NCI-H2107 treated with DMSO at 0.1 percent for 48 hours (cell line): ENCODE measurements at regions not wholly inside any gene's neighbourhood (a gene's known extent, or its start where the extent isn't known, plus 50 kb on each side); places are given as distances from the start of the nearest gene placed in this dataset.
"Not testable (repeated sequence)": the region's sequence is repeated elsewhere in the genome, so short reads cannot be mapped to it uniquely, and the experiment has no call there.

Experiments
- DNase-seq: peaks from one replicate; lab custom pipeline; 2025; ENCODE audit not compliant: unreplicated experiment; lab: John Stamatoyannopoulos, UW

DNA sequence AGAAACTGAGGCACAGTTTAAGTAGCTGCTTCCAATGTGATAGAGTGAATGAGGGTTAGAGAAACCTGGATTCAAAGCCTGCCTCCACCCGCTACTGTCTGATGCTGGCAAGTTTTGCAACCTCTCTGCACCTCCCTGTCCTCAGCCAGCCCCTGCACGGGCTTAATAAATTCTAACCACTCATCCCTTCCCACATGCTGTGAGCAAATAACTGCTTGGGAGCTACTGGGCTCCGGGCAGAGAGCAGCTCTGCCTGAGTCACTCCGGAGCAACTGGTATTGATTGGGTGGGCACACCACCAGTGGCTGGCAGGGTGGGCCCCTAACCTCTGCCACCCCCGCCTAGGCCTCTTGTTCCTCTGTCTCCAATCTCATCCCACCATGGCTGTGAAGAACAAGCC lies 104.3 kb upstream of the SYT13 start:
- DNase-seq, result no peak

DNA sequence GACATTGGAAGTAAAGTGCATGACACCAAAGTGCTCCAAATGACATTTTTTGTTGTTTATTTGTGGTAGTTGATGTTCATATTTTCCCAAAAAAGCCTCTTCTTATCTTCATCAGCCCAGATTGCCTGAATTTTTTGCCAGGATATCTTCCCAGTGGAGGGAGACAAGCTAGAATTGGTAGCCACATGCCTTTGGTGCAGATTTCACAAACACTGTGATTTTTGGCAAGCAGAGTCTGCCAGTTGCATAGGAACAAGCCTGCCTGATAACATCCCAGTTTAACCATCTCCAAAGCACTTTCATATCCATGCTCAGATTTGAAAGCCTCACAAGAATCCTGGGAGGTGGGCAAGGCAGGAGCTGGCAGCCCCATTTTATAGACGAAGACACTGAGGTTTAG lies 102.3 kb upstream of the SYT13 start:
- no peak for DNase-seq

DNA sequence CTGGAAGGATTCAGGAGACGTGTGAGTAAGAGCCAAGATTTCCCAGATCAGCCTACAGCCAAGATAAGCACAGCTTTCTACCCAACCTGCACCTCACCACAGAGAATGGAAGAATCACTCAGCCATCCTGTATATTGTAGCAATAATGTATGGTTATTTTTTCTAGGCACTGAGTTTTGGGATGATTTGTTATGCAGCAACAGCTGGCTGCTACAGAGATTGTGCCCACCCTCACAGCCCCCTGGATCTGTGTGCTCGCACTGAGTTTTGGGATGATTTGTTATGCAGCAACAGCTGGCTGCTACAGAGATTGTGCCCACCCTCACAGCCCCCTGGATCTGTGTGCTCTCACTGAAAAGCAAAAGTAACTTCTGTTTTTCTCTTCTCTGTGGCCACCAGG lies 101.7 kb upstream of the SYT13 start:
- DNase-seq, result not testable (repeated sequence)

DNA sequence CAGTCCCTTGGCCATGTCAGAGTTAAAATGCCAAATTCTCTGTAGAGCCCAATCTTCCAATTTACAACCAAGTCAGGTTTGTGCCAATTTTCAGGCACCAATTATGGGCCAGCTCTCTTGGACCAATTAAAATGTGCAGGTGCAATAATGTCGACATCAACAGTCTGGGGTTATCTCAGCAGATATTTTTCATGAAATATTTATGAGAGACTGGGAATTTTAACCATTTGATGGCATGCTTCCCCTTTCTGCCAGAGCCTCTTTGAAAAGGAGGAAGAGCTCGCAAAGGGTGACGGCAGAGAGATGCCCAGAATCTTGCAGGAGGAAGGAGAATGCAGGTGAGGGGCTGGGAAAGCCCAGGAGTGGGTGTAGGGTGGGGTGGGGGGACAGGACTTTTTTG lies 100.8 kb upstream of the SYT13 start:
- DNase-seq, result no peak

DNA sequence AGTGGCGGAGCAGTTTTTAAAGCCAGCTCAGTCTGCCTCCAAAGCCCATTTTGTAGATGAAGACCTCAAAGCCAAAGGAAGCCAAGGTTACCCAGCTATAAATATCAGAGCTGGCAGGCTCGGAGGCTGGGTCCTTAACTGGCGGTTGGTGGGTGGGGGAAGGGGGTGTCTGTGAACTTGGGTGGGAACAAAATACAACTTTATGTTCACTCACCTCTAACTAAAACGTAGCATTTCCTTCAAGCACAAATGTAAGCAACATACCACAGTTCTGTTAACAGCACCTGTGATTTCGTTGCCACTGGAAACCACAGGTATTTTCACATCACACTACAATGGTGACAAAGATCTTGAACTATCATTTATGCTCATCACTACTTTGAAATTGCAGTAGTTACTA lies 99.7 kb upstream of the SYT13 start:
- DNase-seq, result no peak

DNA sequence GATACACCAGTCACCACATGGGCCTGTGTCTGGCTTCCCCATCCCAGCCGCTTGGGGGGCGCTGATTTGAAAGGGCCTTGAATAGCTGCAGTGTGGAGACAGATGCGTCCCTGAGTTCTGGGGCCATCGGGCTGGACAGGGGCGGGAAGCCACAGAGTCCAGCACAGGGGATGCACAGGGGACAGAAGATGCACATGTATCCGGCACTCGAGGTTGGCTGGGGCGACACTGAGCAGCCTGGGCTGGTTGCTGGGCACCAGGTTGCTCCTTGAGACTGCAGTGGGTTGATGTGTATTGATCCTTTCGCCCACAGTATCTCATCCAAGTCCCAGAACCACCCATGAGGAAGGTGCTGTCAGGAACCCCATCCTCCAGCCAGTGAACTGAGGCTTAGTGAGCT lies 99.3 kb upstream of the SYT13 start:
- no peak for DNase-seq

DNA sequence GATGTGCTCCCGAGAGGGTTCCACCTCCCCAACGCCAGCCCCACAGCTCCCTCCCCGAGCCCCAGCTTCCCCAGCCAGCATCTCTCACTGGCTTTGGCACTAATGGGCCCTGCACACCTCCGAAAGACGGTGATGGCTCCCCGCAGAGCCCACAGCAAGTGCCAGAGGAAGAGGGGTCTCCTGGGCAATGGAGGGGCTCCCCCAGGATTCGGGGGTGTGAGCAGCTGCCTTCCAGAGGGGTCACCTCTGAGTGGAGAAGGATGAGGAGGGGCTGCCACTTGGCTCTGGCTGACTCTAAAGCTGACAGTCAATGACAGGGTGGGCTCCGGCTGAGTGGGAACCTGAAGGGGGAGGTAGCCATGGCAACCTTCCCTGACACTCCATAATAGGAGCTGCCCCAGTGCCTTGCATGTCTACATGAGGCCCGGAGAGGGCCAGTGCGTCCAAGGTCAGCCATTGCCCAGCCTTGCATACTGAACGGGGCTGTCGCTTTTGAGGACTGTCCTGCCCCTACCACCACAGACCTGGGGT lies 98.6 kb upstream of the SYT13 start:
- no peak for DNase-seq

DNA sequence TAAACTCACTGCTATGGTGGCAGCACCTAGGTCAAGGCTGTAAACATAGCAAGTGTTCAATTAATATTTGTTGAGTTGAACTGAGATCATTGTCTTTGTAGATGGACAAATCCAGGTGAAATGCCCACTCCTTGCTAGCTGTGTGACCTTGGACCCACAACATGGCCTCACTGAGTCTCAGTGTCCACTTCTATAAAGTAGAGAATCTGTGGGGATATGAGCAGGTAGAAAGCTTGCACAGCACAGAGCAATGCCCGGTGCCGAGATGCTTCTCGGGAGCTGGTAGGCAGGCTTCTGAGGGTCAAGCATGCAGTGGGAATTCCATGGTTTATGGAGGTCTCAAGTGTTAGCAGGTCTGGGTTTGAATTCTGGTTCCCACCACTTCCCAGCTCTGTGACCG lies 97.9 kb upstream of the SYT13 start:
- no peak for DNase-seq

DNA sequence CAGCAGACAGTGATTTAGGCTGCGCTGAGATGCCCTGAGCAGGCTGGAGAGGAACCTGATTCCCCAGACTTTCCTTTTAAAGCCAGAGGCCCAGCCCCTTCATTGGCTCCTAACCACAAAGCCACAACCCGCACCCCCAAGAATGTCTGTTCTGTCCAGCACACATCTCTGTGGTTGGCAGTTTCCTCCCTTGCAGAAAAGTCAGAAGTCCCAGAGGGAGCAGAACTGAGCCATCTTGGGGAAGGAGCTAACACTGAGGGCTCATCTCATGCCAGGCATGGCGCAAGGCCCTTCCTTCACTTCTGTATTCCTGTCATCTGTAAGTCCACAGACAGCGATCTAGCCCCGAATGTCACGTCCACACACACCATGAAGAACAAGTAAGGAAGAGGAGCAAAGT lies 97.1 kb upstream of the SYT13 start:
- no peak for DNase-seq

DNA sequence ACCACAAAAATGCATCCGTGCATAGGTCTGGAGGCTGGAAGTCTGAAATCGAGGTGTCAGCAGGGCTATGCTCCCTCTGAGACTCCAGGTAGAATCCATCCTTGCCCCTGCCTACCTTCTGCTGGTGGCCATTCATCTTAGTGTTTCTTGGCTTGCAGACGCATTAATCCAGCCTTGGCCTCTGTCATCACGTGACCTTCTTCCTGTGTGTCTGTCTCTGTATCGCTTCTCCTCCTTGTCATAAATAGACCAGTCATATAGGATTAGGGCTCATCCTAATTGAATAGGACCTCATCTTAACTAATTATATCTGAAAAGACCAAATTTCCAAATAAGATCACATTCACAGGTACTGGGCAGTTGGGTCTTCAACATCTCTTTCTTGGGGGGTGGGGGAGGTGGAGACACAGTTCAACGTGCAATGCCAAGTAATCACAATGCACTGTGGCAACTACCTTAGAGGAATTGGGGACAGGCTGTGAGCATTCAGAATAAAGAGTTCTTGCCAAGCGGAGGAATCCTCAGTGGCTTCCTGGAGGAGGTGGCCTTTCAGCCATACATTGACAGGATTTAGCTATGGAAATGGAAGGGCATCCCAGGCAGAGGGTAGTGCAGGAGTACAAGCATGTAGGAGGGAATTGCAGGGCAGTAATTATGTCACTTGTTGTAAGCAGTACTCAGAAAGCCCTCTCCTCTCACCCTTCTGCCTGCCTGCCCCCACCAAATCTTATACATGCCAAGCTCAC lies 96.2 kb upstream of the SYT13 start:
- DNase-seq, result no peak

DNA sequence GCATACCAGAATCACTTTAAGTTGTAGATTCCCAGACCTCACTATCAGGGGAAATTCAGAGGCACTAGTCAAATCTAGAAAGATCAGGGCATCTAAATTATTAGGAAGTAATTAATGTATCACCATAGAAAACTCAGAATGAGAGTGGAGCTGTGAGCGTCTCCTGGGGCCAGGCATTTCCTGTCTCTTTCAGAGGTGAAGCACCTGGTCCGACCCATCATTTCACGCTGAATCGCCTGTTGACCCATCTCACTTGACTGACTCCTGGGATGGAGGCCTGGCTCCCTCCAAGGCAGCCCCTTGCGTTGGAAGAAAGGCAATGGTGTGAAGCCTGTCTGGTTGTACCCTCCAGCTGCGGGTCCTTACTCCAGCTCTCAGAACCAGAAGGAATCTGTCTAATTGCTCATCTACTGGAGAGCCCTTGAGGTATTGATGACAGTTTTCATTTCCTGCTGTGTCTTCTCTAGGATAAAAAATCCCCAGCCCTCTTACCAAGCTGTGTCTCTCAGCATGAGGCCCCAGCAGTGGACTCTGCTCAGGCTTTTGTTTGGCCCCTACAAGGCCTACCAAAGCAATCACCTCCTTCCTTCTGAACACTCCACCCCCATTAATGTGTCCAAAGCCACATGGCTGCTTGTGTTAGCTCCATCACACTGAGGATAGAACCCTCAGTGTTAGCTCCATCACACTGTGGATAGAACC lies 93.2 kb upstream of the SYT13 start:
- DNase-seq, result no peak

DNA sequence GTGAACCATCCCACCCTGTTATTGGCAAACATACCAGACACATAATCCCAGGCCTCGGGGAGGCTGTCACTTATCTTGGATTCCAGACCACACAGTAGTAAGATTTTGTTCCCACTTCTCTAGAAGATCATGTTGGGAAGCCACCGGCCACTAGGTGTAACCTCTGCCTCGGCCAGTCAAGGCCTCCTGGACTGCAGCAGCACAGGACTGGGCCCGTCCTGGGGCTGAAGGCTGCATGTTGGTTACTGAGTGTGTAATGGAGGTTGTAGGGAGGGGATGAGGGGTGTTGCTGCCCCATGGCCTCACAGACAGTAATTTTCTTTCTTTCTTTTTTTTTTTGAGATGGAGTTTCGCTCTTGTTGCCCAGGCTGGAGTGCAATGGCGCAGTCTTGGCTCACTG lies 92.4 kb upstream of the SYT13 start:
- no peak for DNase-seq

DNA sequence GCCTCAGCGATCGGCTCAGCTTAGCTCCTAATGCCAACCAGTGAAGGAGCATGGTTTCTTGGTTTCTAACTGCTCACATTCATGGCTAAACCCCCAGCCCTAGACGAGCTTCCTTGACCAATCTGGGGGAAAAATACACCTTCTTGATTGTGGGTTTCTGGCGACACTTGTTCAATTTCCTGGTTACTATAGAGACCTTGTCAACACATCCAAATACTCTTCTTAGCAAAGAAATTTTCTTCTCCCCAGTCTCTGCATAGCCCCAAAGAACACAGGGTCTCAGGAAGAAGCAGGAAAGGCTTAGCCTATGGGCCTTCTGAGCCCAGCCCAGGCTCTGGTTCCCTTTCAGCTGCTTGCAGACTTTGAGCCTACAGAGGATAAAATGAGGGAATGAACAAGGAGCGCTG lies 88.5 kb upstream of the SYT13 start:
- no peak for DNase-seq

DNA sequence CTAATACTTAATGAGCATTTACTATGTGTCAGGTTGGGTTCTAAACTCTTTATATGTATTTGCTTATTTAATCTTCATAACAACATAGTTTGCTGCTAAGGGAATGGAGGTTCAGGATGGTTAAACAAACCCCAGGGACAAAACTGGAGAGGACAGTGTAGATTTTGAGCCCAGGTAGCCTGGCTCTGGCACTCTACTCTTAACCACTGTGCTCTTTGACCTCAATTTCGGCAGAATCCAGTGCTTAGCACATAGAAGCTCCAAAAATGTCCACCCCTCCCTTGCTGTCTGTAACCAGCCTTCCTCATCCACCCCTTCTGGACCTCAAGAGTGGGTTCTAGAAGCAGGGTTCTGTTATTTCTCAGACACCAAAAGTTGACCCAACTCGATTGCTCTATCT lies 88.0 kb upstream of the SYT13 start:
- DNase-seq, result no peak

DNA sequence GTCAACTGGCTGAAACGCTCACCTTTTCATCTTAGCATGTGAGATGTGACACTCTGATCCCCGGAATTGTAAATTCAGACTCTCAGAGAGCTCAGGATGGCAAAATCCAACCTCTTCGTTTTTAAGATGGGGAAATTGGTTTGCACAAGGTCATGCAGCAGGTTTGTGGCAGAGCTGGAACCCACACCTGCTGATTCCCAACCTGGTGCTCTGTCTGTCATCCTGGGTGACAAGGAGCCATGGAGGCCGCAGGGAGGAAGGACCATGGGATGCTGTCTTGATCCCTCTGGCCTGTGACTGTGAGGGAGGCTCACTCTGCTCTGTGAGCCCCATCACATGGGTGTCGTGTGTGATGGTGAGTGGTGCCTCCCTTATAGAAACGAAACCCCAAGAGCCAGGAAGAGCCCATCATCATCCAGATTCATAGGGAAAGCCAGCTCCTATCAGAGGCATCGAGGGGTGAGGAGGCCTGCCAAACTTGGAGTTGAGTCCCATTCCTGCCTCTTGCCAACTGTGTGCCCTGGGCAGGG lies 87.4 kb upstream of the SYT13 start:
- DNase-seq, result no peak

DNA sequence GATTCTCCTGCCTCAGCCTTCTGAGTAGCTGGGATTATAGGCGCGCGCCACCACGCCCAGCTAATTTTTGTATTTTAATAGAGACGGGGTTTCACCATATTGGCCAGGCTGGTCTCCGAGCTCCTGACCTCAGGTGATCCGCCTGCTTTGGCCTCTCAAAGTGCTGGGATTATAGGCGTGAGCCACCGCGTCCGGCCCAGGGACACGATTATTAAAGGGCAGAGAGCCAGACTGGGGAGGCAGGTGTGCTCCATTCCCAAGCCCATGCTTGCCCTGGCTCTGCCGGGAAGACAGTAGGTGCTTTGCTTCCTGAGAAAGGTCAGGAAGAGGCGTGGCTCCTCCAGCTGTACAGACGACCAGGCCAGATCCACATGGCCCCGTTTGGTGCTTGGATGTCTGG lies 86.3 kb upstream of the SYT13 start:
- not testable (repeated sequence) for DNase-seq

DNA sequence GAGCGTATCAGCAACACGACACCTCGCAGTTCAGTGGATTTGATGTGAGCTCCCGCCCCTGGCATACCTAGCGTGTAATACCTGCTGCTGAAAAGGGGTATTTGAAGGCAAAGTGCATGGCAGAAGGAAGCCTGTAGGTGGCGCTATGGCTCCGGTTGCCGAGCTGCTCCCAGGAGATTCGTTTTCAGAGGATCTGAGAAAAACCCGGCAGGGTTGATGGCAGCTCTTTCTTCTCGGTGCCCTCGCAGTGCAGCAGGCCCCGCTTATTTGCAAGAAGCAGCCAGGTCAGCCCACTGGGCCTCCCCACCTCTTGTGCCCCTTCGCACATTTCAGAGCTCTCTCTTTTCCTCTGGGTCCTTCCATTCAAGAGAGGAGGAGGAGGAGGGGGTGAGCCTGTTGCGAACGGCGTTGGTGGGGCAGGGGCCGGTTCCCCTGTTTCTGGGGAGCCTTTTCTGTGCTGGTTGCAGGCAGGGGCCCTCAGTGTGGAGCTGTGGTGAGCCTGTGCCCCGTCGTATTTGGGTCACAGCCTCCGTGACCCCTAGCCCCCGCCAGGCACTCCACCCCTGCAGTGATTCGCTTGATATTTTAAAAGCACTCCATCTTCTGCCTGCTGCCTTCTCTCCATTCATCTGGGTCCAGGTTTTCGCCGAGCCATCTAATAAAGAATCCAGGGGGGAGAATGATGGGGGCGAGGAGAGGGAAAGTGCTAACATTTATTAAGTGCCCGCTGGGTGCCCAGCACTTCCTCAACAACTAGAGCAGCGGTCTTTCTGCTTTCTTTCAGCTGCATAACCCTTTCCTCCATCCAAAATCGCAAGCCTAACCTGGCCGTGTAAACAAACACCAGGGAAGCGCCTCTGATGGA lies 85.3 kb upstream of the SYT13 start:
- peak; percentile 86 for DNase-seq

DNA sequence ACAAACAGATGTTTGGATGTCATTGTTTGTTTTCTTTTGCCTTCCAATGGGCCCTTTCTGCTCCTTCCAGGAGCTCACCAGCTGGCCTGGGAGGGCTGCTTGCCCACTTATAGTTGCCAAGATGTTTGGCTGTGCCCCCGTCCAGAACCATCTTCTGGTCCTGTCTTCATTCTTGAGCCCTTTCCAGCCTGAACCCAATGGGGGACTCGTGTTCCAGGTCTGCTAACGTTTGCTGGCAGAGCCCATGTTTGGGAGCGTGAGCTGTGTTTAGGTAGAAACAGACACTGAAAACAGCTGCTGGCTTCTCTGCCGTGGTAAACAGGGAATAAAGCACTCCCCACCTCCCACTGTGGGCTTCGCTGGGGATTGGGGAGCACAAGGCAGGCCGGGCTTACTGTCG lies 83.2 kb upstream of the SYT13 start:
- no peak for DNase-seq

DNA sequence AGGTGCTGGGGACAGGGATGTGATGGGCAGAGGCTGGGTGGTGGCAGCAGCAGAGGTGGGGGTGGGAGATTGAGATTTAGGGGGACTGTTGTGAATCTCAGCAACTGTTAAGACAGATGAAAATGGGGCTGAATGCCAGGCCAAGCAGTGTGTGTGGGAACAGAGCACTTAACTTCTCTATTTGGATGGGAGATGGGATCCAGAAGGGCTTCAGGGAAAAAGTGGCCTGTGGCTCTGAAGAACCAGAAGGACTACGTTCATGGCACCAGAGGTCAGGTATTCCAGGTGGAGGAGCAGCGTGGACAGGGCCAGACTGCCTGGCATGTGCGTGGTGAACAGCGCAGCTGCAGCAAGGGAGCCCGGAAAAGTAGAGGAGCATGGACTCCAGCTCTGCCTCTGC lies 82.6 kb upstream of the SYT13 start:
- DNase-seq, result no peak

DNA sequence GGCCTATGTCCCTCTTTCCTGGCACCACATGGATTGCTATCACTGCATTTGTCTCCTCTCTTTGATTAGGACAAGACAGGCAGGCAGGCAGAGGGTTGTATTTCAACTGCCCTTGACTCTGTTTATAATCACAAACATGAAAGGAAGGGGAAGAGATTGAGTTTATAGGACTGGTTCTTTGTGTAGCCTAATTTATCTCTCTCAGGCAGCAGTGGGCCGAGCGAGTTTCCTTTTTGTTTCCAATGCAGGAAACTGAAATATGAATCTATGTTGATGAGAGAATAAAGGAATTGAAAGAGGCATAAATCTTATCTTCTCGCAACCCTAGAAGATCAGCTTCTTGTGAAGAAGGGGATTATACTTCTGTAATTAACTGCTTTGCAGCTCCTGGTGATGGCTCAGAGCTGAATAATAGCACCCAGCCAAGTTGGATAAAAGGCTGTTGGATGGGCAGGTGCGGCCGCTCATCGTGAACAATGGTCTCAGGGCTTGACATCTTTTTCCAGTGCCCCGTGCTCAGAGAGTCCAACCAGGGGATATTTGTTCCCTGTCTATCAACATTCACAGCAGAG lies 80.6 kb upstream of the SYT13 start:
- no peak for DNase-seq

DNA sequence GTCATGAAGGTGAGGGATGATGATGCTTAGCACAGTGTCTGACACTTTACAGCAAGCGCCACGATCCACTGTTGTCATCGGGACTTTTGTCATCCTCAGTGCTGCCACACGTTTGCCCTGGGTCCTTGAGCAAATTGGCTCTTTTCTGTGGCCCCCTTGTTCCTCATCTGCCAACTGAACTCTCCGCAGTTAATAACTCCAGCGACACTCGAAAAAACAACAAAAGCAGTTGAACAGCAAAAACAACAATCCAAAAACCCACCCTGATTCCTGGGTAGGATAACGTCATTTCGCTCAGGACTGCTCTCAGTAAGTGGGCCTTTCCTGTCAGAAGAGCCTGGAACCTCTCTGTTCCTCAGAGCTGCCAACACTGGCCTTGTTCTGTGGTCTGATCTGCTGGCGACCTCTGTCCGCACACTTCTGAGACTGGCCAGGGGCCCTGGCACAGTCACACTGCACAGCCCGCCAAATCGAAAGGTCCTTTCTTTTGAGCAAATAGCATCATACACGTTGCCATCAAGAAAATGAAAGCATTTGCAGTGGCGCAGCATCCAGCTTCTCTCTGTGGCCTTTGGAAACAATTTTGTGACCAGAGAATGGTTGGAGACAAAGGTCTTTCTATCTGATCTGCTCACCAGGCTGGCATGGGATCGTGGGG lies 79.9 kb upstream of the SYT13 start:
- no peak for DNase-seq
